ENCODE measurements at regions not wholly inside any gene's neighbourhood (a gene's known extent, or its start where the extent isn't known, plus 50 kb on each side); places are given as distances from the start of the nearest gene placed in this dataset.
A peak's percentile ranks its signal among the peaks of the same experiment; 100 is the strongest.
"Not testable (repeated sequence)": the region's sequence is repeated elsewhere in the genome, so short reads cannot be mapped to it uniquely, and the experiment has no call there.

DNA sequence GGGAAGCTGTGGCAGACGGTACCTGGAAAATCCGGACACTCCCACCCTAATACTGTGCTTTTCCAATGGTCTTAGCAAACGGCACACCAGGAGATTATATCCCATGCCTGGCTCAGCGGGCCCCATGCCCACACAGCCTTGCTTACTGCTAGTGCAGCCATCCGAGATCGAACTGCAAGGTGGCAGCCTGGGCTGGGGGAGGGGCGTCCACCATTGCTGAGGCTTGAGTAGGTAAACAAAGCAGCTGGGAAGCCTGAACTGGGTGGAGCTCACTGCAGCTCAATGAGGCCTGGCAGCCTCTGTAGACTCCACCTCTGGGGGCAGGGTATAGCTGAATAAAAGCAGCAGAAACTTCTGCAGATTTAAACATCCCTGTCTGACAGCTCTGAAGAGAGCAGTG lies 4396.8 kb upstream of the OR11H1 start:
- H3K27me3 ChIP-seq; ATAC-seq; H3K36me3 ChIP-seq; H3K4me1 ChIP-seq; H3K9me3 ChIP-seq; intact Hi-C loops (cut with DNase I); H3K27ac ChIP-seq; H3K4me3 ChIP-seq: not testable (repeated sequence)
- peak in 1 of 4 donors; percentile 28 for DNase-seq

Measured in left lung (tissue), 4 donors.